GM10248 (cell line): ENCODE measurements at regions not wholly inside any gene's neighbourhood (a gene's known extent, or its start where the extent isn't known, plus 50 kb on each side); places are given as distances from the start of the nearest gene placed in this dataset.

Experiments used
- CTCF ChIA-PET: fragments of 300-600 bp; sonication (Branson Sonifier 250); formaldehyde crosslinking; extraction: SDS; loops from one replicate; lab custom pipeline; 2021; ENCODE audit warnings: antibody characterized with exemption; lab: Yijun Ruan, JAX
- POLR2A ChIA-PET: fragments of 350-650 bp; sonication (Branson Sonifier 250); formaldehyde crosslinking; extraction: SDS; loops from one replicate; lab custom pipeline; 2020; ENCODE audit warnings: antibody characterized with exemption; lab: Yijun Ruan, JAX
- DNase-seq: peaks from one replicate; pipeline ENCODE4 v3.0.0; 2012; ENCODE audit errors: extremely low spot score
- CTCF ChIP-seq: IDR thresholded peaks from 2 replicates; pipeline ENCODE4 v1.5.1; 2012; ENCODE audit warnings: mild to moderate bottlenecking, low read depth; ENCODE audit errors: extremely low read depth, missing control alignments, control extremely low read depth

- no peak for DNase-seq
- CTCF ChIA-PET: no interaction called here
- POLR2A ChIA-PET: no interaction called here
- TF ChIP-seq CTCF: no peak
Observed at GRCh38 chr10:131012641-131012985, 298.9 kb downstream of the TCERG1L start.

- no peak for TF ChIP-seq CTCF
- POLR2A ChIA-PET: no interaction called here
- CTCF ChIA-PET: no interaction called here
- no peak for DNase-seq
Observed at GRCh38 chr10:131013281-131013912, 298.1 kb downstream of the TCERG1L start.

GRCh38 chr10:131014271-131014670 lies 297.2 kb downstream of the TCERG1L start:
- ChIA-PET CTCF (no interaction called here), POLR2A (no interaction called here)
- no peak for TF ChIP-seq CTCF
- no peak for DNase-seq

- no peak for DNase-seq
- no peak for TF ChIP-seq CTCF
- CTCF ChIA-PET: no interaction called here
- POLR2A ChIA-PET: no interaction called here
Observed at GRCh38 chr10:131015271-131015670, 296.2 kb downstream of the TCERG1L start.

GRCh38 chr10:131016556-131016955 lies 295.0 kb downstream of the TCERG1L start:
- CTCF ChIA-PET: no interaction called here
- POLR2A ChIA-PET: no interaction called here
- no peak for DNase-seq
- TF ChIP-seq CTCF: no peak

- no peak for DNase-seq
- ChIA-PET POLR2A (no interaction called here), CTCF (no interaction called here)
- TF ChIP-seq CTCF: no peak
Observed at GRCh38 chr10:131017566-131018285, 293.8 kb downstream of the TCERG1L start.
